C4-2B (cell line): ENCODE measurements at regions not wholly inside any gene's neighbourhood (a gene's known extent, or its start where the extent isn't known, plus 50 kb on each side); places are given as distances from the start of the nearest gene placed in this dataset.
"Not testable (repeated sequence)": the region's sequence is repeated elsewhere in the genome, so short reads cannot be mapped to it uniquely, and the experiment has no call there.

Experiments used
- H3K27ac ChIP-seq: fragments of 450-650 bp; 2 replicates; pipeline ENCODE4 v1.5.1; 2017
- CTCF ChIP-seq: fragments of 450-650 bp; conservative IDR thresholded peaks from 2 replicates; pipeline ENCODE4 v1.5.1; 2017; ENCODE audit warnings: mild to moderate bottlenecking
- ZFX ChIP-seq: fragments of 450-650 bp; IDR thresholded peaks from 2 replicates; pipeline ENCODE4 v1.6.1; 2017

- TF ChIP-seq ZFX (no peak), CTCF (no peak)
- H3K27ac ChIP-seq, result no peak overlapping the region
Measured at GRCh38 chr4:187000281-187000680, 276.6 kb upstream of the FAT1 start.

DNA sequence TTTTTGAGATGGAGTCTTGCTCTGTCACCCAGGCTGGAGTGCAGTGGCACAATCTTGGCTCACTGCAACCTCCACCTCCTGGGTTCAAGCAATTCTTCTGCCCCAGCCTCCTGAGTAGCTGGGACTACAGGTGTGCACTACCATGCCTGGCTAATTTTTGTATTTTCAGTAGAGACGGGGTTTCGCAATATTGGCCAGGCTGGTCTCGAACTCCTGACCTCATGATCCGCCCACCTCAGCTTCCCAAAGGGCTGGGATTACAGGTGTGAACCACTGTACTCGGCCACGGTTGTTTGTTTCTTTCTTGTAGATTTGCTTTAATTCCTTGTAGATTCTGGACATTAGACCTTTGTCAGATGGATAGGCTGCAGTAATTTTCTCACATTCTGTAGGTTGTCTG lies 278.5 kb upstream of the FAT1 start:
- H3K27ac ChIP-seq, result not testable (repeated sequence)

DNA sequence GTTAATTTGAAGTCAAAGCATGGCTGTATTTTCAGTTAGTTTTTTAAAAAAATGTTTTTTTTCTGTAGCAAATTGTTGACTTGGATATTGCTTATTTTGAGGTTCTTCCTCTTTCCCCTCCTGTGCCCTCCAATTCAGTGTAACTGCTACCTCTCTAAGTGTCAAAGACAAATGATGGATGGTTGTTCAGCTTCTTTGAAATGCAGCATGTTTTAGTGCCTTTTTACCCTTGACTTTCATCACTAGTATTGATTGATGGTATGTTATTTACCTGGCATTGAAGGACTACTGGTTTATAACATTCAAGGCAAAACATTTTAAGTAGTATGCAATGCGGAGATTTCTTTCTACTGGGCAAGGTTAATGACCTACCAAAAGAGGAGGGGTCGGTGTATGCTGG lies 281.0 kb upstream of the FAT1 start:
- H3K27ac ChIP-seq, result no peak overlapping the region
- TF ChIP-seq CTCF (no peak), ZFX (no peak)

DNA sequence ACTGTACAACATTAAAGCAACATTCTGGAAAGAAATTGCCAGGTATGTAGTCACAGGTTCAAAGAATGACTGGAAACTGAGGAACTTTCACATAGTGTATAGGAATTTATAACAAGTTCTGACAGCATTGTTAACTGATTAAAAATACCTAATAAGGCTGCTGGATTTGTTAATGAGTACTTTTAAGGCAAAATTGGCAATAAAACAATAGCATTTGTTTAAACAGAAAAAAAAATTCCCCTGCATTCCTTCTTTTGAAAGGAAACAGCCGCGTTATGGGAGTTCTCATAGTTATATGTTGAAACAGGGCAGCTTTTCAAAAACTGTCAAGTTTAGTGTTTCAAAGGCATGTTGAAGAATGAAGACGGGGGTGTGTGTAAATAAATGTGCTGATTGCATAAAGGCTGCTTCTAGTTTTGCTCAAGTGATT lies 282.5 kb upstream of the FAT1 start:
- no peak for TF ChIP-seq ZFX
- TF ChIP-seq CTCF, result no peak
- H3K27ac ChIP-seq, result no peak overlapping the region

- H3K27ac ChIP-seq, result no peak overlapping the region
- TF ChIP-seq ZFX, result no peak
- no peak for TF ChIP-seq CTCF
Measured at GRCh38 chr4:187010052-187010451, 286.4 kb upstream of the FAT1 start.

DNA sequence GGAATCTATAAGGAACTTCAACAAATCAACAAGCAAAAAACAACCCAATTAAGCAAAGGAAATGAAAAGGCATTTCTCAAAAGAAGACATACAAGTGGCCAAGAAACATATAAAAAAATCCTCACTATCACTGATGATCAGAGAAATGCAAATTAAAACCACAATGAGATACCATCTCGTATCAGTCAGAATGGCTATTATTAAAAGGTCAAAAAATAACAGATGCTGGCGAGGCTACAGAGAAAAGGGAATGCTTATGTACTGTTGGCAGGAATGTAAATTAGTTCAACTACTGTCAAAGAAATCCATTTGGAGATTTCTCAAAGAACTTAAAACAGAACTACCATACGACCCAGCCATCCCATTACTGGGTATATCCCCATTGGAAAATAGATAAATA lies 292.4 kb upstream of the FAT1 start:
- TF ChIP-seq CTCF (no peak), ZFX (no peak)

GRCh38 chr4:187017147-187017546 lies 293.5 kb upstream of the FAT1 start:
- H3K27ac ChIP-seq, result no peak overlapping the region
- TF ChIP-seq CTCF, result no peak
- TF ChIP-seq ZFX, result no peak

More for the DNA sequence above, 292.4 kb upstream of the FAT1 start:
- H3K27ac ChIP-seq, result no peak overlapping the region

DNA sequence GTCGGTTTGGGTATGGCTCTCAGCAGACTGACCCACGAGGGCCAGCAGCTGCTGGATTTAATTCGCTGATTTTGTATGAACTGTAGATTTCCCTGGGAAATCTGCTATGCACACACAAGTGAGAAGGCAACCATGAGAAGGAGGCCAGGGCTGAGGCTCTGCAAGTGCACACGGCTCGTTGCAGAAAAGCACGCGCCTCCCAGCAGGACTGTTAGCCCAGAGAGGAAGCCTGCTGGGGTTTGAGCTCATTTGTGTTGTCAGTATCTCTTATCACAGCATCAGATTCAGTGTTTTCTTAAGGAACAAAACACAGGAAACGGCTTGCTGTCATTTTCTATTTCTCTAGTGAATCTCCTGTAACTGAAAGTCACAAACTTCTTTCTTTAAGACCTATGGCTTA lies 296.2 kb upstream of the FAT1 start:
- no peak for TF ChIP-seq ZFX
- TF ChIP-seq CTCF, result no peak
- no peak overlapping the region for H3K27ac ChIP-seq
